SK-N-MC (cell line): ENCODE measurements at regions not wholly inside any gene's neighbourhood (a gene's known extent, or its start where the extent isn't known, plus 50 kb on each side); places are given as distances from the start of the nearest gene placed in this dataset.

Experiments
- DNase-seq: peaks from one replicate; pipeline ENCODE4 v3.0.0-alpha.2; 2011; ENCODE audit warnings: low read depth, low spot score
- H3K27ac ChIP-seq: fragments of 200-600 bp; sonication (generic); 2 replicates; pipeline ENCODE4 v1.5.1; 2016; ENCODE audit warnings: mixed run types
- H3K36me3 ChIP-seq: fragments of 200-600 bp; sonication (generic); 2 replicates; pipeline ENCODE4 v1.6.1; 2017; ENCODE audit warnings: antibody characterized with exemption, low read length, mixed read lengths; ENCODE audit not compliant: insufficient read depth
- H3K4me3 ChIP-seq: fragments of 200-600 bp; sonication (generic); 2 replicates; pipeline ENCODE4 v1.5.1; 2016
- H3K9ac ChIP-seq: fragments of 200-600 bp; sonication (generic); 2 replicates; pipeline ENCODE4 v1.8.0; 2017; ENCODE audit warnings: mixed run types, mixed read lengths; ENCODE audit not compliant: insufficient read length
- H3K9me3 ChIP-seq: fragments of 200-600 bp; sonication (generic); 2 replicates; pipeline ENCODE4 v1.6.1; 2017; ENCODE audit warnings: low read depth, mild to moderate bottlenecking, antibody characterized with exemption, low read length, moderate library complexity, mixed read lengths
- EZH2 ChIP-seq: fragments of 200-600 bp; sonication (generic); IDR thresholded peaks from one replicate; pipeline ENCODE4 v1.6.1; 2017; ENCODE audit warnings: antibody characterized with exemption
- FOXP2 ChIP-seq: optimal IDR thresholded peaks from 2 replicates; pipeline ENCODE3; 2011; ENCODE audit warnings: mild to moderate bottlenecking, moderate library complexity; ENCODE audit not compliant: insufficient read depth; ENCODE audit errors: extremely low read length, control extremely low read depth
- POLR2AphosphoS5 ChIP-seq: IDR thresholded peaks from 2 replicates; pipeline ENCODE4 v1.6.1; 2012; ENCODE audit warnings: mild to moderate bottlenecking, low read depth, low read length, borderline replicate concordance

DNA sequence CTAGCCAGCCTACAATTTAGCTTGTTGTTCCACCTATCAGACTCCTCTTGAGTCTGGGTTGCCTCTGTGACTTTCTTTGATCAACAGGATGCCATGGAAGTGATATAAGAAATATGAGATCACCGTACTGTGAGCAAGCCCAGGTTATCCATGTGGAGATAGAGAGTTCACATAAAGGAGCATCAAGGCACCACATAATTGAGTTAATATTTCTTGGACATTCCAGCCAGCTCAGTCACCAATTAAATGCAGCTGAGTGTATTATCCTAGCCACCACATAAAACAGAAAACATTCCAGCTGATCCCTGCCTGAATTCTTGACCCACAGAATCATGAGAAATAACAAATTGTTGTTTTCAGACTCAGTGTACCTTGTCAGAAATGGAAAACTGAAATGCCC lies 253.6 kb downstream of the PPP1R2C start:
- Histone ChIP-seq H3K36me3 (no peaks in the 10 kb centered on the region), H3K4me3 (no peak overlapping the region), H3K9ac (no peak overlapping the region), H3K9me3 (no peaks in the 10 kb centered on the region), H3K27ac (no peak overlapping the region)
- no peak for DNase-seq
- TF ChIP-seq EZH2 (no peak), FOXP2 (no peak), POLR2AphosphoS5 (no peak)

DNA sequence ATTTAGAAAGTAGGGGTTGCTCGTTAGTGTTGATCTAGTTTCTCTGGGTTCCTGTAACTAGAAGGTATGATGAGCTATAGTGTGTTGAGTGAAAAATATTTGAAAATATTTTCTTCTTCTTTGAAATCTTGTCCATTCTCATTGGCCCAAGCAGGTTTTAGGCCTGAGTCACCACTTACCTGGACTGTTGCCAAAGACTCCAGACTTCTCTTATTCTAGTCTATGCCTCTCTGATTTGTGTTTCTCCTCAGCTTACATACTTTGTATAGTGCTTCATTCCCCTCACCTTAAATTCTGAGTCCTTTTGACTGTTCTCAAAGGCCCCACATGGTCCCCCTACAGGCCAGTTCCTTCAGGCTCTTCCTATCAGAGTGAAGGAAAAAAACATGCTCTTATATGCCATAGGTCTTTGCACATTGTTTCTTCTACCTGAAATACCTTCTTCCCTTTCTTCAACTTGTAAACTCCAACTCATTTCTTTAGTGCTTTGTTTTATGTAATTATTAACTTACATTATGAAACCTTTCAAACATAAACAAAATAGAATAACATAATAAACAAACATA lies 258.2 kb downstream of the PPP1R2C start:
- DNase-seq = no peak
- H3K9ac ChIP-seq = no peak overlapping the region
- H3K9me3 ChIP-seq = no peaks in the 10 kb centered on the region
- H3K4me3 ChIP-seq = no peak overlapping the region
- TF ChIP-seq POLR2AphosphoS5 = no peak
- H3K36me3 ChIP-seq = no peaks in the 10 kb centered on the region
- no peak overlapping the region for H3K27ac ChIP-seq

DNA sequence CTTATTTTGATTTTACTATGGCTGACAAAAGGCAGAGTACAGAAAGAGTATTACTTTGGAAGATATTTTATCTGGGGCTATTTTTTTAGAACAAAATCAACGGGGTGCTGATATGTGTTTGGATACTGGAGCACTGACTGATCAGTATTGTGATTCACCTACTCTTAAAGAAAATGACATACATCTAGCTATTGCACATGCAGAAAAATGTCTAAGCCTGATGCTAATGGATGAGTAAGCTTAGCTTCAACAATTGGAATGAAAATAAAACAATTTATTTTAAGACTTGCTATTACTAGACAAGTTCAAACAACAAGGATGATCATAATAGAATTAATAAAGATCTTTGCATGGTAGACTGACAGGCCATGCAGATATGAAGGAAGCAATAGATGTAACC lies 262.0 kb downstream of the PPP1R2C start:
- H3K9ac ChIP-seq = no peak overlapping the region
- no peaks in the 10 kb centered on the region for H3K9me3 ChIP-seq
- H3K36me3 ChIP-seq = no peaks in the 10 kb centered on the region
- no peak overlapping the region for H3K27ac ChIP-seq
- TF ChIP-seq EZH2 (no peak), POLR2AphosphoS5 (no peak), FOXP2 (no peak)
- H3K4me3 ChIP-seq = no peak overlapping the region
- DNase-seq = no peak

DNA sequence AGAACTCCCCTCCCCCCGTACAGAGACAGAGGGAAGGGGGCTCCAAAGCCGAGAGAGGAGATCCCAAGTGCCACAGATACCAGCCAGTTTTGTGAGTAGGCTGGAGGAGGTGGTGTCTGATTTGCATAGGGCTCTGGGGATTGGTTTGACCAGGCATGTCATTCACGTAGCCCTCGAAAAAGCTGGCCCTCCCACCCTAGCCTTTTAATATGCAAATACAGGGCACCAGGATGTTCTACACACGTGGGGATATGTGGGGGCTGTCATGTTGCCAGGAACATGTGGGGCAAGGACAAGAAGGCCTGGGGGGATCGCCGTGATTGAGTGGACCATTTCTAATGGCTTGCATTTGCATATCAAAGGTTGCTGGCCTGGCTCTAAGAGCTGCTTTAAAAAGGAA lies 272.9 kb downstream of the PPP1R2C start:
- H3K4me3 ChIP-seq = no peak overlapping the region
- no peaks in the 10 kb centered on the region for H3K9me3 ChIP-seq
- TF ChIP-seq FOXP2 (no peak), EZH2 (no peak), POLR2AphosphoS5 (no peak)
- no peak overlapping the region for H3K27ac ChIP-seq
- H3K9ac ChIP-seq = no peak overlapping the region
- no peaks in the 10 kb centered on the region for H3K36me3 ChIP-seq
- DNase-seq = no peak

DNA sequence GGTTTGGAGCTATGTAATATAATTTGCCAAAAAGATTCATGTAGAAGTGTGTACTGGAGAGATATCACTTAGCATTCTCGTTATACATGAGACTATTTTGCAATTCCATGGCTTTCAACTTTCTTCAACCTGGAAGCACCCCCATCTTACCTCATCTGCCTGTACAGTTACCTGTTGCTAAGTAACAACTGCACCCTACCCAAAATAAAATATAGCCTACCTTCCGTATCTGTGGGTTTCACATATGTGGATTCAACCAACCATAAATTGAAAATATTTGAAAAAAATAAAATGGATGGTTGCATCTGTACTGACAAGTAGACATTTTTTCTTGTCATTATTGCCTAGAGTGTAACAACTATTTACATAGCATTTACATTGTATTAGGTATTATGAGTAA lies 278.3 kb downstream of the PPP1R2C start:
- no peak for DNase-seq
- Histone ChIP-seq H3K9me3 (no peaks in the 10 kb centered on the region), H3K36me3 (no peaks in the 10 kb centered on the region), H3K27ac (no peak overlapping the region), H3K4me3 (no peak overlapping the region), H3K9ac (no peak overlapping the region)
- TF ChIP-seq EZH2 (no peak), POLR2AphosphoS5 (no peak), FOXP2 (no peak)

DNA sequence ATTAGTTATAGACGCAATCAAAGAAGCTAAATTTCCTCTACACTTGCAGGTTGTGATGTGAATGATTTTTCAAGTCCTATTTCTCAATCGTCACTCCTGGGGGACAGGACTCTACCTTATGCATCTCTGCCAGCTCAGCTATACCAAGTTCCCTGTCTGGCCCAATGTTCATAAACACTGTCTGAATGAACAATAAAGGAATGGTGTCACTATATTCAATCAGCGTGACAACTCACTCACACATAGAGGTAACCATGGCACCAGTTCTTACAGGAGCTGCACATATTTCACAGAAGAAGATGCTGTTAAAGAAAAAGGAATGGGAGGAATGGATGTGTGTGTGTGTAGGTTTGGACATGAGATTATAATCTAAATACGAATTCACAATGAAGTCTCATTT lies 280.6 kb downstream of the PPP1R2C start:
- no peaks in the 10 kb centered on the region for H3K36me3 ChIP-seq
- DNase-seq = no peak
- no peaks in the 10 kb centered on the region for H3K9me3 ChIP-seq
- H3K9ac ChIP-seq = no peak overlapping the region
- TF ChIP-seq POLR2AphosphoS5 (no peak), EZH2 (no peak), FOXP2 (no peak)
- no peak overlapping the region for H3K27ac ChIP-seq
- no peak overlapping the region for H3K4me3 ChIP-seq

DNA sequence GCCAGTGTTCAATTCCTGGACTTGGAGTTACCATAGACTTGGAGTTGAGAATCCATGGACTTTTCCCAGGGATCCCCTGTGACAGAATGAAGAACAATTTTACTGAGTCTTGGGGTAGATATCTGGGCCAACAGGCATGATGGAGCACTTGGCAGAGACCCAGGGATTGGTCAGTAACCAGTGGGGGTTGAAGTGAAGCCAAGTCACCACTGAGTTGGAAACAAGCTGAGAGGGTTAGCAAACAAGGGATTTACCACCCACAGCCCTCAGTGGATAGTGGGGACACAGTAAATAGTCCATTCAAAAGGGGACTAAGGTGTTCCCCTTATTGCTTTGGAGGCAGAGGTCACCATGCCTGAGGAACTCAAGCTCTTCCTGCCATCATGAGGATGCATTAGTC lies 281.7 kb downstream of the PPP1R2C start:
- no peaks in the 10 kb centered on the region for H3K36me3 ChIP-seq
- H3K9ac ChIP-seq = no peak overlapping the region
- H3K9me3 ChIP-seq = no peaks in the 10 kb centered on the region
- no peak for DNase-seq
- TF ChIP-seq FOXP2 = no peak
- no peak for TF ChIP-seq EZH2
- no peak for TF ChIP-seq POLR2AphosphoS5
- H3K4me3 ChIP-seq = no peak overlapping the region
- H3K27ac ChIP-seq = no peak overlapping the region

DNA sequence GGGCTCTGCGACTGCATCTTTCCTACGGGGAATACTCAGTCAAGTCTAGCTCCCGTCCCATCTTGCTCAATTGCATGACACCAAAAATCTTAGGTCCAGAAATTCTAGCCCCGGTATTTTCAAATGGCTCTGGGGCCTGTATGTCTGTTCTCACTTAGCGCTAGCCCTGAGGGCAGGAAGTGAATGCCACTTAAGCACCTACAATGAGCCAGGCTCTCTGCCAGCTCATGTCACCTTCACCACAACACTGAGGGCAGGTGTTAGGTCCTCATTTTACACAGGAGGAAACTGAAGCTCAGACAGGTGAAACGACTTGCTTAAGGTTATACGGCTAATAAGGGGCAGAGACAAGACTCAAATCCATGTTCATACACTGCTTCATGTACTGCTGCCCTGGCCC lies 282.8 kb downstream of the PPP1R2C start:
- no peak for DNase-seq

DNA sequence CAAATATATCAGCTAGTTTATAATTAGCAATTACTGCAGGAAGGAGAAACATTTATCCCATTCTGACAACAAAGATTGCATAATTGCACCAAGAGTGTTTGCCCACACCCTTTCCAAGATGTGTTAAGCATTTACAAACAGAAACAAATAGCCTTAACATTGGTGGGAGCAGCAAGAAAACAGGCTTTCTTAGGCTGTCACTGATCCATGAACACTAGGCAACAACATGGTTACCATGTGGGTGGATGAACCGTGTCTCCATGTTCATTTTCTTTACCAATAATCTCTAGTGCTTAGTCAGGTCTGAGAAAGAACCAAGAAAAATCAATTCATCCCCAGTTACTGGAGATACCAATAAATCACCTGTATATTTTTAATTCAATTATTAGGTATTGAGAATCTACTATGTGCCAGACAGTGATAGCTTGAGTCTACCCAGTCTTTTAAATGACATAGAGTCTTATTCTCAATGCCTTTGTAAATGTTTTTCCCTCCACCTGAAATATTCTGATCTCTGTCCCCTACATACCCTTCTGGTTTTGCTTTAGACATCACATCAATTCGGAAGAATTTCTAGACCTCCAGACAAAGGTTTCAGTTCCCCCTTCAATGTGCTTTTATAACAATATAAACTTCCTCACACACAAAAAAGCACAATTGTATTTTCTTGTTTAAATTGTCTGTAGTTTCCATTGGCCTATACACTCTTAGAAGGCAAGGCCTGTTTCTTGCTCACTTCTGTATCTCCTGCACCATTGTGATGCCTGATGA lies 286.6 kb downstream of the PPP1R2C start:
- H3K36me3 ChIP-seq = no peaks in the 10 kb centered on the region
- TF ChIP-seq POLR2AphosphoS5 (no peak), FOXP2 (no peak), EZH2 (no peak)
- no peaks in the 10 kb centered on the region for H3K9me3 ChIP-seq
- H3K4me3 ChIP-seq = no peak overlapping the region
- no peak for DNase-seq
- H3K9ac ChIP-seq = no peak overlapping the region
- H3K27ac ChIP-seq = no peak overlapping the region

More for the DNA sequence above, 282.8 kb downstream of the PPP1R2C start:
- TF ChIP-seq FOXP2 (no peak), EZH2 (no peak), POLR2AphosphoS5 (no peak)
- Histone ChIP-seq H3K9ac (no peak overlapping the region), H3K4me3 (no peak overlapping the region), H3K27ac (no peak overlapping the region), H3K36me3 (no peaks in the 10 kb centered on the region), H3K9me3 (no peaks in the 10 kb centered on the region)
